Neuronal stem cell (in vitro differentiated cells): ENCODE measurements at regions not wholly inside any gene's neighbourhood (a gene's known extent, or its start where the extent isn't known, plus 50 kb on each side); places are given as distances from the start of the nearest gene placed in this dataset.

Experiments used
- DNase-seq: peaks from one replicate; pipeline ENCODE4 v3.0.0-alpha.2; 2013; ENCODE audit warnings: low spot score
- H2AFZ ChIP-seq: one replicate; pipeline ENCODE4 v1.6.1; 2013; ENCODE audit warnings: mild to moderate bottlenecking, low read length, inconsistent platforms
- H2AK5ac ChIP-seq: 2 replicates; pipeline ENCODE4 v1.6.1; 2013; ENCODE audit warnings: low read depth, mild to moderate bottlenecking, inconsistent platforms, low read length, moderate library complexity, mixed read lengths
- H2BK120ac ChIP-seq: 2 replicates; pipeline ENCODE4 v1.6.1; 2013; ENCODE audit warnings: low read depth, mild to moderate bottlenecking, inconsistent platforms, low read length, moderate library complexity, mixed read lengths
- H2BK12ac ChIP-seq: one replicate; pipeline ENCODE4 v1.6.1; 2013; ENCODE audit warnings: low read length, inconsistent platforms
- H2BK15ac ChIP-seq: 2 replicates; pipeline ENCODE4 v1.6.1; 2013; ENCODE audit warnings: mild to moderate bottlenecking, low read length, inconsistent platforms, mixed read lengths
- H2BK5ac ChIP-seq: one replicate; pipeline ENCODE4 v1.6.1; 2013; ENCODE audit warnings: inconsistent platforms, mild to moderate bottlenecking, low read length, moderate library complexity
- H3K14ac ChIP-seq: one replicate; pipeline ENCODE4 v1.6.1; 2013; ENCODE audit warnings: low read length, inconsistent platforms
- H3K18ac ChIP-seq: 2 replicates; pipeline ENCODE4 v1.6.1; 2013; ENCODE audit warnings: low read length, inconsistent platforms
- H3K23ac ChIP-seq: 2 replicates; pipeline ENCODE4 v1.6.1; 2013; ENCODE audit warnings: low read depth, mild to moderate bottlenecking, mixed read lengths, low read length, inconsistent platforms; ENCODE audit not compliant: poor library complexity
- H3K27ac ChIP-seq: replicated peaks from 3 replicates; pipeline ENCODE4 v1.5.1; 2013; ENCODE audit warnings: low read length, inconsistent platforms
- H3K27me3 ChIP-seq, 3 experiments: 2 replicates each; pipeline ENCODE4 v1.6.1; 2013; ENCODE audit warnings: low read length in 3 of 3, mild to moderate bottlenecking in 2 of 3, inconsistent platforms in 1 of 3, low read depth in 1 of 3, mixed read lengths in 1 of 3, moderate library complexity in 1 of 3; ENCODE audit not compliant: control insufficient read depth in 3 of 3, insufficient read depth in 3 of 3
- H3K36me3 ChIP-seq, 2 donors: replicated peaks in 1 of 2; 2 replicates each; pipeline ENCODE4 v1.6.1; 2013; ENCODE audit warnings: low read length in 2 of 2; ENCODE audit not compliant: control insufficient read depth in 2 of 2, insufficient read depth in 2 of 2
- H3K4ac ChIP-seq: 2 replicates; pipeline ENCODE4 v1.6.1; 2013; ENCODE audit warnings: inconsistent platforms, mild to moderate bottlenecking, low read length, moderate library complexity
- H3K4me1 ChIP-seq, 2 donors: 1 replicate in 1 of 2; 2 replicates in 1 of 2; pipeline ENCODE4 v1.6.1; 2013; ENCODE audit warnings: low read length in 2 of 2, low read depth in 1 of 2; ENCODE audit not compliant: control insufficient read depth in 2 of 2, insufficient read depth in 1 of 2
- H3K4me2 ChIP-seq: one replicate; pipeline ENCODE4 v1.6.1; 2013; ENCODE audit warnings: mild to moderate bottlenecking, low read length, inconsistent platforms; ENCODE audit not compliant: insufficient read depth, poor library complexity, severe bottlenecking
- H3K4me3 ChIP-seq, 2 donors: 2 replicates each; pipeline ENCODE4 v1.5.1; 2013; ENCODE audit warnings: low read length in 2 of 2, mild to moderate bottlenecking in 2 of 2, inconsistent platforms in 1 of 2, moderate library complexity in 1 of 2
- H3K79me1 ChIP-seq: one replicate; pipeline ENCODE4 v1.6.1; 2013; ENCODE audit warnings: low read depth, mild to moderate bottlenecking, inconsistent platforms, low read length, moderate library complexity
- H3K9ac ChIP-seq: one replicate; pipeline ENCODE4 v1.6.1; 2013; ENCODE audit warnings: mild to moderate bottlenecking, low read depth, low read length, inconsistent platforms; ENCODE audit not compliant: poor library complexity
- H3K9me3 ChIP-seq, 2 donors: replicated peaks in 1 of 2; 2 replicates each; pipeline versions ENCODE3 to v1.6.1; 2013; ENCODE audit warnings: low read length in 2 of 2, mild to moderate bottlenecking in 2 of 2, inconsistent platforms in 1 of 2, low read depth in 1 of 2, mixed read lengths in 1 of 2, moderate library complexity in 1 of 2; ENCODE audit not compliant: control insufficient read depth in 2 of 2, insufficient read depth in 1 of 2
- H4K8ac ChIP-seq: one replicate; pipeline ENCODE4 v1.6.1; 2013; ENCODE audit warnings: low read depth, mild to moderate bottlenecking, inconsistent platforms, low read length, moderate library complexity
- H4K91ac ChIP-seq: one replicate; pipeline ENCODE4 v1.6.1; 2013; ENCODE audit warnings: low read length, low read depth, mild to moderate bottlenecking, inconsistent platforms; ENCODE audit not compliant: poor library complexity
- WGBS, 2 donors: extraction: QIAGEN DNeasy Blood & Tissue Kit; methylation state at CpG; one replicate each; pipeline ENCODE4 v1.1.7; 2013; ENCODE audit warnings: missing lambda C conversion rate in 2 of 2, mixed read lengths in 1 of 2; ENCODE audit not compliant: insufficient read length in 2 of 2, insufficient replicate concordance in 1 of 2; ENCODE audit errors: extremely low coverage in 2 of 2; 5-methylcytosine and 5-hydroxymethylcytosine counted together

- Histone ChIP-seq H3K4ac (no peak overlapping the region), H4K8ac (no peak overlapping the region), H3K27me3 (no peaks in the 10 kb centered on the region), H3K14ac (no peak overlapping the region), H3K23ac (no peak overlapping the region), H2BK15ac (no peak overlapping the region), H3K9me3 (no peaks in the 10 kb centered on the region), H3K9ac (no peak overlapping the region), H2BK5ac (no peak overlapping the region), H2AK5ac (no peak overlapping the region), H2BK12ac (no peak overlapping the region), H3K4me2 (no peak overlapping the region), H4K91ac (no peak overlapping the region), H2AFZ (no peak overlapping the region), H3K79me1 (no peaks in the 10 kb centered on the region), H3K18ac (no peak overlapping the region), H3K27ac (no peak overlapping the region), H3K4me1 (no peaks in the 10 kb centered on the region), H2BK120ac (no peak overlapping the region), H3K36me3 (no peaks in the 10 kb centered on the region), H3K4me3 (no peak overlapping the region)
- WGBS, 2 donors, result no CpG with 5 or more reads among the region's 3 CpGs
- DNase-seq, result no peak
Observed at GRCh38 chr20:58090161-58090560, 138.3 kb downstream of the ANKRD60 start.

GRCh38 chr20:58088625-58089024, 139.8 kb downstream of the ANKRD60 start:
- Histone ChIP-seq H3K4me1 (no peaks in the 10 kb centered on the region), H2BK120ac (no peak overlapping the region), H4K8ac (no peak overlapping the region), H3K79me1 (no peaks in the 10 kb centered on the region), H3K9me3 (no peaks in the 10 kb centered on the region), H4K91ac (no peak overlapping the region), H3K9ac (no peak overlapping the region), H3K4me3 (no peak overlapping the region), H3K14ac (no peak overlapping the region), H2BK15ac (no peak overlapping the region), H2AFZ (no peak overlapping the region), H3K4ac (no peak overlapping the region), H3K23ac (no peak overlapping the region), H3K27me3 (no peaks in the 10 kb centered on the region), H3K27ac (no peak overlapping the region), H2AK5ac (no peak overlapping the region), H2BK12ac (no peak overlapping the region), H3K18ac (no peak overlapping the region), H3K4me2 (no peak overlapping the region), H3K36me3 (no peaks in the 10 kb centered on the region), H2BK5ac (no peak overlapping the region)
- DNase-seq, result no peak
- no CpG with 5 or more reads among the region's 7 CpGs for WGBS, 2 donors

GRCh38 chr20:58088105-58088504, 140.3 kb downstream of the ANKRD60 start:
- Histone ChIP-seq H3K18ac (no peak overlapping the region), H3K9ac (no peak overlapping the region), H3K79me1 (no peaks in the 10 kb centered on the region), H4K8ac (no peak overlapping the region), H2BK120ac (no peak overlapping the region), H2AFZ (no peak overlapping the region), H3K4me1 (no peaks in the 10 kb centered on the region), H3K14ac (no peak overlapping the region), H3K27ac (no peak overlapping the region), H2BK5ac (no peak overlapping the region), H3K27me3 (no peaks in the 10 kb centered on the region), H2BK15ac (no peak overlapping the region), H3K4me2 (no peak overlapping the region), H3K4me3 (no peak overlapping the region), H3K4ac (no peak overlapping the region), H4K91ac (no peak overlapping the region), H3K36me3 (no peaks in the 10 kb centered on the region), H3K23ac (no peak overlapping the region), H3K9me3 (no peaks in the 10 kb centered on the region), H2AK5ac (no peak overlapping the region), H2BK12ac (no peak overlapping the region)
- DNase-seq, result no peak
- no CpG with 5 or more reads among the region's 7 CpGs for WGBS, 2 donors

GRCh38 chr20:58087562-58087858, 140.9 kb downstream of the ANKRD60 start:
- no peak overlapping the region for H3K4ac ChIP-seq
- no peaks in the 10 kb centered on the region for H3K9me3 ChIP-seq
- H3K9ac ChIP-seq, result no peak overlapping the region
- H2BK15ac ChIP-seq, result no peak overlapping the region
- no peak overlapping the region for H2BK12ac ChIP-seq
- H2AFZ ChIP-seq, result no peak overlapping the region
- no peak overlapping the region for H3K4me3 ChIP-seq
- no peak overlapping the region for H4K8ac ChIP-seq
- no peaks in the 10 kb centered on the region for H3K4me1 ChIP-seq
- no peak overlapping the region for H3K14ac ChIP-seq
- H2BK5ac ChIP-seq, result no peak overlapping the region
- DNase-seq, result no peak
- H2AK5ac ChIP-seq, result no peak overlapping the region
- no peaks in the 10 kb centered on the region for H3K79me1 ChIP-seq
- H3K27me3 ChIP-seq, result no peaks in the 10 kb centered on the region
- no peak overlapping the region for H4K91ac ChIP-seq
- no peak overlapping the region for H2BK120ac ChIP-seq
- H3K23ac ChIP-seq, result no peak overlapping the region
- H3K18ac ChIP-seq, result no peak overlapping the region
- H3K36me3 ChIP-seq, result no peaks in the 10 kb centered on the region
- H3K27ac ChIP-seq, result no peak overlapping the region
- WGBS, 2 donors, result no CpG with 5 or more reads among the region's 4 CpGs
- H3K4me2 ChIP-seq, result no peak overlapping the region
